ENCODE measurements at regions not wholly inside any gene's neighbourhood (a gene's known extent, or its start where the extent isn't known, plus 50 kb on each side); places are given as distances from the start of the nearest gene placed in this dataset.

DNA sequence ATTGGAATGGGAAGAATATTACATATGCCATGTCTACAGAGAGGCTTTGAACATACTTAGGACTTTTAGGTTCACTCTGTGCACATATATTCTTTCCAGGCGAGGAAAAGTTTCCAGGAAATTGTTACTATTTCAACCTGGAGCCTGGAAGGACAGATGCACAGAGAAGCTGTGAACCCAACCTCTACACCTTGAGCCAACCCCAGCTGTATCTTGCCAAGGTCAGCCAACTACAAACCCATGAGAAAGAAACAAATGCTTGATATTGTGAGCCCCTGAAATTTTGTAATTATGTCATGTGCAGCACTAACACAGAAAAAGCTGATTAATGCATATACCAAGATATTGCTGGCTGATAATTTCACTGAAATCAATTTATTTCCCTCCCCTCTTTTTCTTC, 404.9 kb downstream of the GLRX3 start:
- TF ChIP-seq CTCF (conservative IDR thresholded peaks at IDR 0.05; ENCODE audit: low read depth, low read length): no peak
- H2AFZ ChIP-seq (ENCODE audit: low read depth): no peak overlapping the region
- H4K20me1 ChIP-seq (ENCODE audit: insufficient read depth): no peaks in the 10 kb centered on the region
- H3K4me2 ChIP-seq: no peak overlapping the region
- H3K36me3 ChIP-seq (ENCODE audit: insufficient read depth): no peaks in the 10 kb centered on the region
- H3K79me2 ChIP-seq (ENCODE audit: insufficient read depth, low read depth): no peaks in the 10 kb centered on the region
- H3K27me3 ChIP-seq (ENCODE audit: insufficient read depth, low read depth): no peaks in the 10 kb centered on the region; the same call in 1 of the 2 replicates
- no peaks in the 10 kb centered on the region for H3K4me1 ChIP-seq (ENCODE audit: low read depth, poor library complexity, severe bottlenecking)
- no peak overlapping the region for H3K4me3 ChIP-seq (IDR thresholded peaks at IDR 0.05; ENCODE audit: insufficient read depth, low read depth, low read length)
- H3K9ac ChIP-seq: no peak overlapping the region
- H3K27ac ChIP-seq: no peak overlapping the region

DNA sequence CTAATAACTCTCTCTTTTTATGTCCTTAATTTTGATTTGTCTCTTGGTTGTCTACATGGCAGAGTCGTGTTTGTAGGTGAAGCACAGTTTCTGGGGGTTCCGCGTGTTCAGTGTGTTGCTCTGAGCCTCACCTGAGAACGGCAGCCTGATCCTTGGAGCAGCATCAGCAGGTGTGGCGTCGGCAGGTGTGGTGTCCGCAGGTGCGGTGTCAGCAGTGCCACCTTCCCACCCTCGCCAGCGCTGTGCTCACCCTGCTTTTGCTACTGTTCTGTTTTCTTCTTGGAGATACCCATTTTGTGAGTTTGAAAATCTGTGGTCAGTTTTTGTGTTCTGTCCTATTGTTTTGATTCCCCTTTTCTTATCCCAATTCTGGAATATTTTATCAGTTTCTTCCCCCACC, 406.6 kb downstream of the GLRX3 start:
- no peaks in the 10 kb centered on the region for H3K36me3 ChIP-seq (ENCODE audit: insufficient read depth)
- TF ChIP-seq CTCF (conservative IDR thresholded peaks at IDR 0.05; ENCODE audit: low read depth, low read length): no peak
- H3K27ac ChIP-seq: no peak overlapping the region
- H3K9ac ChIP-seq: no peak overlapping the region
- H4K20me1 ChIP-seq (ENCODE audit: insufficient read depth): no peaks in the 10 kb centered on the region
- no peak overlapping the region for H2AFZ ChIP-seq (ENCODE audit: low read depth)
- H3K4me3 ChIP-seq (IDR thresholded peaks at IDR 0.05; ENCODE audit: insufficient read depth, low read depth, low read length): no peak overlapping the region
- no peaks in the 10 kb centered on the region; the same call in 1 of the 2 replicates for H3K27me3 ChIP-seq (ENCODE audit: insufficient read depth, low read depth)
- no peak overlapping the region for H3K4me2 ChIP-seq
- H3K79me2 ChIP-seq (ENCODE audit: insufficient read depth, low read depth): no peaks in the 10 kb centered on the region
- no peaks in the 10 kb centered on the region for H3K4me1 ChIP-seq (ENCODE audit: low read depth, poor library complexity, severe bottlenecking)

DNA sequence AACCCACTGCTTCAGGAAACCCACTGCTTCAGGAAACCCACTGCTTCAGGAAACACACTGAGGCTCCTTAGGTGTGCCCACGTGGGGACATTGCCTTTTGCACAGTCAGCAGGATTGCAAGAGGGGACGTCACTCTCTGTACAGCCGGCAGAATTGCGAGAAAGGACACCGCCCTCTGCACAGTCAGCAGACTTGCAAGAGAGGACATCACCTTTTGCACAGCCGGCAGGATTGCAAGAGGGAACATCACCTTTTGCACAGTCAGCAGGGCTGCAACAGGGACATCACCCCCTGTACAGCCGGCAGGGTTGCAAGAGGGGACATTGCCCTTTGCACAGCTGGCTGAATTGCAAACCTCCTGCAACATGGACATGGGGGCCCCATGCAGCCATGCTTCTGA, 407.6 kb downstream of the GLRX3 start:
- no peaks in the 10 kb centered on the region; the same call in 1 of the 2 replicates for H3K27me3 ChIP-seq (ENCODE audit: insufficient read depth, low read depth)
- H3K4me1 ChIP-seq (ENCODE audit: low read depth, poor library complexity, severe bottlenecking): no peaks in the 10 kb centered on the region
- H3K79me2 ChIP-seq (ENCODE audit: insufficient read depth, low read depth): no peaks in the 10 kb centered on the region
- TF ChIP-seq CTCF (conservative IDR thresholded peaks at IDR 0.05; ENCODE audit: low read depth, low read length): no peak
- no peak overlapping the region for H3K27ac ChIP-seq
- H3K9ac ChIP-seq: no peak overlapping the region
- H2AFZ ChIP-seq (ENCODE audit: low read depth): no peak overlapping the region
- no peaks in the 10 kb centered on the region for H3K36me3 ChIP-seq (ENCODE audit: insufficient read depth)
- H3K4me3 ChIP-seq (IDR thresholded peaks at IDR 0.05; ENCODE audit: insufficient read depth, low read depth, low read length): no peak overlapping the region
- H4K20me1 ChIP-seq (ENCODE audit: insufficient read depth): no peaks in the 10 kb centered on the region
- no peak overlapping the region for H3K4me2 ChIP-seq

GRCh38 chr10:130545122-130545521, 408.9 kb downstream of the GLRX3 start:
- Histone ChIP-seq H3K4me1 (ENCODE audit: low read depth, poor library complexity, severe bottlenecking) (no peaks in the 10 kb centered on the region), H2AFZ (ENCODE audit: low read depth) (no peak overlapping the region), H3K79me2 (ENCODE audit: insufficient read depth, low read depth) (no peaks in the 10 kb centered on the region), H3K9ac (no peak overlapping the region), H3K36me3 (ENCODE audit: insufficient read depth) (no peaks in the 10 kb centered on the region), H4K20me1 (ENCODE audit: insufficient read depth) (no peaks in the 10 kb centered on the region), H3K4me2 (no peak overlapping the region), H3K4me3 (IDR thresholded peaks at IDR 0.05; ENCODE audit: insufficient read depth, low read depth, low read length) (no peak overlapping the region), H3K27me3 (ENCODE audit: insufficient read depth, low read depth) (no peaks in the 10 kb centered on the region), H3K27ac (no peak overlapping the region)
- no peak for TF ChIP-seq CTCF (conservative IDR thresholded peaks at IDR 0.05; ENCODE audit: low read depth, low read length)

All from KMS-11 (cell line).